Mesenchymal stem cell (in vitro differentiated cells and primary cell): ENCODE measurements at regions not wholly inside any gene's neighbourhood (a gene's known extent, or its start where the extent isn't known, plus 50 kb on each side); places are given as distances from the start of the nearest gene placed in this dataset.
A peak's percentile ranks its signal among the peaks of the same experiment; 100 is the strongest.

Experiments
- DNase-seq: peaks from one replicate; pipeline ENCODE4 v3.0.0-alpha.2; 2013
- H2AFZ ChIP-seq: one replicate; pipeline ENCODE4 v1.6.1; 2013; ENCODE audit warnings: low read depth, mild to moderate bottlenecking, control low read depth, inconsistent platforms, low read length, moderate library complexity
- H2AK5ac ChIP-seq: 2 replicates; pipeline ENCODE4 v1.6.1; 2013; ENCODE audit warnings: low read length, moderate library complexity, mild to moderate bottlenecking, inconsistent platforms; ENCODE audit not compliant: severe bottlenecking
- H2BK120ac ChIP-seq: one replicate; pipeline ENCODE4 v1.6.1; 2013; ENCODE audit warnings: low read depth, mild to moderate bottlenecking, inconsistent platforms, low read length, moderate library complexity
- H2BK12ac ChIP-seq, 2 experiments: one replicate each; pipeline ENCODE4 v1.6.1; 2013; ENCODE audit warnings: inconsistent platforms in 2 of 2, low read length in 2 of 2, mild to moderate bottlenecking in 2 of 2, moderate library complexity in 2 of 2, control low read depth in 1 of 2
- H2BK15ac ChIP-seq: one replicate; pipeline ENCODE4 v1.6.1; 2013; ENCODE audit warnings: mild to moderate bottlenecking, low read depth, inconsistent platforms; ENCODE audit not compliant: poor library complexity, severe bottlenecking
- H2BK5ac ChIP-seq: 2 replicates; pipeline ENCODE4 v1.6.1; 2013; ENCODE audit warnings: low read depth, mild to moderate bottlenecking, low read length, control low read depth, inconsistent platforms; ENCODE audit not compliant: poor library complexity, severe bottlenecking
- H3K14ac ChIP-seq, 2 experiments: one replicate each; pipeline ENCODE4 v1.6.1; 2013; ENCODE audit warnings: inconsistent platforms in 2 of 2, low read length in 2 of 2, control low read depth in 1 of 2, mild to moderate bottlenecking in 1 of 2, moderate library complexity in 1 of 2
- H3K18ac ChIP-seq, 2 experiments: one replicate each; pipeline ENCODE4 v1.6.1; 2013; ENCODE audit warnings: inconsistent platforms in 2 of 2, low read length in 2 of 2, control low read depth in 1 of 2, low read depth in 1 of 2, mild to moderate bottlenecking in 1 of 2
- H3K23ac ChIP-seq, 2 experiments: one replicate each; pipeline ENCODE4 v1.6.1; 2013; ENCODE audit warnings: inconsistent platforms in 2 of 2, low read length in 2 of 2, mild to moderate bottlenecking in 2 of 2, moderate library complexity in 2 of 2, control low read depth in 1 of 2
- H3K27ac ChIP-seq: 2 replicates; pipeline ENCODE4 v1.5.1; 2013; ENCODE audit warnings: mild to moderate bottlenecking, moderate library complexity, low read length, control low read depth, inconsistent platforms; ENCODE audit not compliant: poor library complexity, severe bottlenecking
- H3K27me3 ChIP-seq, 2 experiments: 2 replicates each; pipeline versions ENCODE4 v1.6.1 to v1.7.0; 2013; ENCODE audit warnings: low read length in 2 of 2, mild to moderate bottlenecking in 2 of 2, moderate library complexity in 2 of 2, control low read depth in 1 of 2, inconsistent platforms in 1 of 2; ENCODE audit not compliant: control insufficient read depth in 1 of 2, insufficient read depth in 1 of 2
- H3K36me3 ChIP-seq, 2 experiments: 2 replicates each; pipeline versions ENCODE4 v1.6.1 to v1.7.0; 2013; ENCODE audit warnings: low read length in 2 of 2, control low read depth in 1 of 2, inconsistent platforms in 1 of 2, low read depth in 1 of 2, mild to moderate bottlenecking in 1 of 2; ENCODE audit not compliant: insufficient read depth in 2 of 2, control insufficient read depth in 1 of 2
- H3K4ac ChIP-seq, 2 experiments: one replicate each; pipeline ENCODE4 v1.6.1; 2013; ENCODE audit warnings: inconsistent platforms in 2 of 2, low read length in 2 of 2, mild to moderate bottlenecking in 2 of 2, moderate library complexity in 2 of 2, control low read depth in 1 of 2, low read depth in 1 of 2
- H3K4me1 ChIP-seq: 2 replicates; pipeline ENCODE4 v1.6.1; 2013; ENCODE audit warnings: low read depth, low read length, control low read depth; ENCODE audit not compliant: control insufficient read depth, insufficient read depth
- H3K4me2 ChIP-seq: 2 replicates; pipeline ENCODE4 v1.6.1; 2013; ENCODE audit warnings: low read length, mild to moderate bottlenecking, inconsistent platforms; ENCODE audit not compliant: poor library complexity, severe bottlenecking
- H3K4me3 ChIP-seq, 2 experiments: 2 replicates each; pipeline versions ENCODE4 v1.5.1 to v1.7.0; 2013; ENCODE audit warnings: low read length in 2 of 2, mild to moderate bottlenecking in 2 of 2, control low read depth in 1 of 2, low read depth in 1 of 2; ENCODE audit not compliant: insufficient read depth in 1 of 2
- H3K79me1 ChIP-seq: replicated peaks from 2 replicates; pipeline ENCODE4 v1.6.1; 2013; ENCODE audit warnings: mild to moderate bottlenecking, control low read depth, low read length, inconsistent platforms; ENCODE audit not compliant: poor library complexity, severe bottlenecking
- H3K9ac ChIP-seq: 2 replicates; pipeline ENCODE4 v1.7.0; 2013; ENCODE audit warnings: mild to moderate bottlenecking, low read length, moderate library complexity
- H3K9me3 ChIP-seq: 2 replicates; pipeline ENCODE4 v1.7.0; 2013; ENCODE audit warnings: mild to moderate bottlenecking, low read length; ENCODE audit not compliant: control insufficient read depth
- H4K8ac ChIP-seq: one replicate; pipeline ENCODE4 v1.6.1; 2013; ENCODE audit warnings: inconsistent platforms, mild to moderate bottlenecking, low read length, moderate library complexity
- H4K91ac ChIP-seq: one replicate; pipeline ENCODE4 v1.6.1; 2013; ENCODE audit warnings: mild to moderate bottlenecking, low read length, inconsistent platforms
- WGBS: methylation state at CpG from one replicate; pipeline ENCODE4 v1.1.7; 2013; ENCODE audit warnings: mixed read lengths; 5-methylcytosine and 5-hydroxymethylcytosine counted together

- no peaks in the 10 kb centered on the region for H3K4me1 ChIP-seq
- no peak overlapping the region for H3K4me3 ChIP-seq
- no peak overlapping the region for H2BK5ac ChIP-seq
- no peak overlapping the region for H2AFZ ChIP-seq
- DNase-seq: no peak
- no peak overlapping the region for H4K91ac ChIP-seq
- no peaks in the 10 kb centered on the region for H3K36me3 ChIP-seq
- no peak overlapping the region for H2BK12ac ChIP-seq
- H3K18ac ChIP-seq: no peak overlapping the region
- no peak overlapping the region for H2AK5ac ChIP-seq
- H3K9me3 ChIP-seq: no peaks in the 10 kb centered on the region
- no peaks in the 10 kb centered on the region for H3K27me3 ChIP-seq
- H3K4me2 ChIP-seq: no peak overlapping the region
- peak overlapping the region; percentile 39 for H3K9ac ChIP-seq
- H3K23ac ChIP-seq: no peak overlapping the region
- no peak overlapping the region for H3K27ac ChIP-seq
- no peak overlapping the region for H2BK120ac ChIP-seq
- WGBS: no CpG with 5 or more reads among the region's 1 CpG
- H3K14ac ChIP-seq: no peak overlapping the region
- no peak overlapping the region for H2BK15ac ChIP-seq
- H3K79me1 ChIP-seq: no peaks in the 10 kb centered on the region
- H3K4ac ChIP-seq: no peak overlapping the region
- no peak overlapping the region for H4K8ac ChIP-seq
These were observed 181.4 kb upstream of the ID4 start for GRCh38 chr6:19655744-19656143.

GRCh38 chr6:19660123-19660910 is 176.9 kb upstream of the ID4 start:
- Histone ChIP-seq H2BK15ac (no peak overlapping the region), H3K27me3 (no peaks in the 10 kb centered on the region)

DNA sequence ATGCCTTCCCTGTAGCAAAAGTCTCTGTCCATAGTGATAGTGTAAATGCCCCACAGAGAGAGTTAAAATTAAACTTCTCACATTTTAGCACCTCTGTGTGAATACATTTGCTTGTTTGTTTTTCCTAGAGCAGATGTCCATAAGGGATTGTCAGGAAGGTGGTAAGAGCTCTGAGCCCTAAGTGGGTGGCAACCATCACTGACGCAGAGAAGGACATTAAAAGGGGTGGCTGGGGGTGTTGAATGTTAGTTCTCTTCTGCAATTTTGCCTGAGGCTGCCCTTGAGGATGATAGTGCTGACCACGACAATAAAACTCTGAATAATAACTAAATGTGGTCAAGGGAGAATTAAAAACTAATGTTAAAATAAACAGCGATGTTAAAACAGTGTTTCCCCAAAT is 174.3 kb upstream of the ID4 start:
- Histone ChIP-seq H3K18ac (no peak overlapping the region), H2BK12ac (no peak overlapping the region), H2AFZ (no peak overlapping the region), H3K27me3 (no peaks in the 10 kb centered on the region), H3K27ac (no peak overlapping the region), H2BK15ac (no peak overlapping the region), H3K9ac (no peak overlapping the region), H2AK5ac (no peak overlapping the region), H4K8ac (no peak overlapping the region), H3K14ac (no peak overlapping the region), H3K4me1 (no peaks in the 10 kb centered on the region), H4K91ac (no peak overlapping the region), H3K79me1 (no peaks in the 10 kb centered on the region), H3K4me3 (no peak overlapping the region), H2BK120ac (no peak overlapping the region), H3K23ac (no peak overlapping the region), H3K4ac (no peak overlapping the region), H3K9me3 (no peaks in the 10 kb centered on the region), H3K4me2 (no peak overlapping the region), H2BK5ac (no peak overlapping the region), H3K36me3 (no peaks in the 10 kb centered on the region)
- WGBS: 71% methylated on average over 2 of the region's 3 CpGs
- DNase-seq: no peak

More at GRCh38 chr6:19660123-19660910, 176.9 kb upstream of the ID4 start:
- Histone ChIP-seq H3K4ac (no peak overlapping the region), H3K4me1 (no peaks in the 10 kb centered on the region), H3K27ac (no peak overlapping the region), H2BK5ac (no peak overlapping the region), H3K4me2 (no peak overlapping the region), H3K9me3 (no peaks in the 10 kb centered on the region), H3K9ac (no peak overlapping the region), H4K8ac (no peak overlapping the region), H2BK120ac (no peak overlapping the region), H2AFZ (no peak overlapping the region), H3K23ac (no peak overlapping the region), H2AK5ac (no peak overlapping the region), H3K79me1 (no peaks in the 10 kb centered on the region), H3K14ac (no peak overlapping the region), H4K91ac (no peak overlapping the region), H3K36me3 (no peaks in the 10 kb centered on the region), H3K18ac (no peak overlapping the region), H3K4me3 (no peak overlapping the region), H2BK12ac (no peak overlapping the region)
- DNase-seq: no peak
- WGBS: 100% methylated on average over 1 of the region's 2 CpGs

DNA sequence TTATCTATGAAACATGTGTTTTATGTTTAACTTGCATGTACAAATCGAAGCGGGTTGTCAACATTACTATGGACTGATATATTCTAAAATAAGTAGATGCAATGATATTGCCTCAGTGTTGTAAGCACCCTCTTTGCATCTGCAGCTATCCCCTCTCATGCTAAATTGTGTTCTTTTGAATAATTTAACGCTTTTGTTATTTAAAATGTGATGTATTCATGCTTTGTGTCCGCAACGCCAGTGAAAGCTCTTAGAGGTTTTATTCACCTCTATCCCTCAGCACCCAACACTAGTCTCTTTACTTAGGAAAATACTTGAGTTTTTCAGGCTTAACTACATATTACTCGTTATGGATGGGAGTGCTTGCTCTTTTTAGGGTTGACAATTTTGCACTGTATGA is 173.7 kb upstream of the ID4 start:
- Histone ChIP-seq H3K23ac (no peak overlapping the region), H3K27ac (no peak overlapping the region), H3K79me1 (no peaks in the 10 kb centered on the region), H3K18ac (no peak overlapping the region), H2BK5ac (no peak overlapping the region), H2BK15ac (no peak overlapping the region), H2AFZ (no peak overlapping the region), H3K4me3 (no peak overlapping the region), H3K9ac (no peak overlapping the region), H2AK5ac (no peak overlapping the region), H4K91ac (no peak overlapping the region), H4K8ac (no peak overlapping the region), H2BK12ac (no peak overlapping the region), H3K4me2 (no peak overlapping the region), H3K36me3 (no peaks in the 10 kb centered on the region), H2BK120ac (no peak overlapping the region), H3K27me3 (no peaks in the 10 kb centered on the region), H3K4me1 (no peaks in the 10 kb centered on the region), H3K14ac (no peak overlapping the region), H3K4ac (no peak overlapping the region), H3K9me3 (no peaks in the 10 kb centered on the region)
- DNase-seq: no peak
- 63% methylated on average over 3 of the region's 6 CpGs for WGBS
